ENCODE measurements at regions not wholly inside any gene's neighbourhood (a gene's known extent, or its start where the extent isn't known, plus 50 kb on each side); places are given as distances from the start of the nearest gene placed in this dataset.
"Not testable (repeated sequence)": the region's sequence is repeated elsewhere in the genome, so short reads cannot be mapped to it uniquely, and the experiment has no call there.

DNA sequence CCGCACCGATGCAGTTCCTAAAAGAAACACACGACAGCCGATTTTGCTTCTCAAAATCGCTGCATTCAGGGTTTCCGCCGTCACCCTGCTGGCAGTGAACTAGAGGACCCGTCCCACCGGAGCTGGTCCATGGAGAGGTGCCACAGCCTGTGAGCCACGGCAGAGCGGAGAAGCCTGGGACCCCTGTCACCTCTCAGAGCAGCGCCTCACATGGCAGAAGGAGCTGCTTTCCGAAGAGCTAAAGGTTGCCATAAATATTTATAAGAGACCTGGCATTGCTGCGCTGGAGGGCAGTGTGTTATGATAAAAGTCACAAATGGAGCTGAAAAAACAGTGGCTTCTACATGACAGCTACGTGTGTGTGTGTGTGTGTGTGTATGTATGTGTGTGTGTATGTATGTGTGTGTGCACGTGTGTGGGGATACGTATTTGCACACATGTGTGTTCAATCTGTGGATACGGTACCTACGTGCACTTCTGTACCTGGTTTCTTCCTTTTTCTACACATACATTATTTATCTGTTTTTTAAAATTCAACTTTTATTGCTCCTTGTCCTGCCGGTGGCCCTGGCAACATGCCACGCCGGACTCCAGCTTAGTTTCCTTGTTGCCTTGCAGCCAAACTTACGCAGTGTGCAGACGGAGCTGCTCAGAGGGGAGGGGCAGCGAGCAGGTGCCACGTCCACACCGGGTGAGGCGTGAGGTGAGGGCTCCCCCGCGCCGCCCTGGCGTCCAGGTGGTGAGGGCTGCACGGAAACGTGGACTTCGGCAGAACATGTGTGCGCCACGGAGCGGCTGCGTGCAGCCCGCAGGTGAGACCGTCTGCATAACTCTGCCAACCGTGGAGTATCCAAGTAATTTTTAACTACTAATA lies 115.2 kb upstream of the PITRM1 start:
- DNase-seq, result peak in 1 of 2 experiments; percentile 6

DNA sequence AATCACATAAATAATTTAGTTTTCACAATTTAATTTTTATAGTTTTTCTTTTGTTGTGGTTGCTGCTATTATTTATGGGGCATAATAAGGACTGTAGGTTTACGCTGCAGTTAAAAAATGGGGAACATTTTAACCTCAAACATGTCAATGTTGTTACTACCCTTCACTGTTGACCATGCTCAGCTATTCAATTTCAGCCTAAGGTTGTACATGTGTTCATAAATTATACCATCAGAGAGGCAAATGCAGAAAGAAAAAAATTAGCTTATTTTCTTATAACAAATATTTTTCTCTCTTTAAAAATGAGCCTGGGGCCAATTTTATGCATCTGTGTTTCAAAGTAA lies 110.1 kb upstream of the PITRM1 start:
- no peak for DNase-seq

DNA sequence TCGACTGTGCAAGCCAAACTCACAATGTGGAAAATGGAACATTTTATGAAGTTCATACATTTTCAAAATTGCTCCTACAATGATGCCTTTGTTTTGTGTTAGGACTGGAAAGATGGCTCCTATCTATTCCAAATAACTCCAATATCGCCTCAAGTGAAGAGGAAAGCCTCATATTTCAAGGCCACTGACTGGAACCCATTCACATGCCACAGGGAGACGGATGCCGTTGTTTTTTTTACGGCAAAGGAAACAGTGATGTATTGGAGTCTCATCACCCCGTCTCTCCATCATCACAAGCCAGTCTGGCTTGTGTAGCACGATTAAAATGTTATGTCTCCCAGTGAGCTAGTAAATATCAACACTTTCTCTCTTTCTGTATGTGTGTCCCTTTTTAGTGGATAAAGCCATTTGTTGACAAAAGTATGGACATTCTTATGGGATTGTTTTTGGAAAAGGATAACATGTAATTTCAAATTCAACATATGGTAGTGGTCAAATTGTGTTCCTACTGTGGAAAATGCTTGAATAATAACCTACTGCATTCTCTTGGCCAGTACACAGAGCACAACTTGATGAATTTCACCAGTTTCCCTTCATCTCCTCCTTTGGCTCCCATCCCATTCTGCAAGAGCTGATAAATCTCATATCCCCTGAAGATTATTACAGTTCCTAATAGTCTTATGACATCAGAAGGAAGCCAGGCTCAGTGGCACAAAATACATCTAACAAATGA lies 109.5 kb upstream of the PITRM1 start:
- DNase-seq, result no peak

DNA sequence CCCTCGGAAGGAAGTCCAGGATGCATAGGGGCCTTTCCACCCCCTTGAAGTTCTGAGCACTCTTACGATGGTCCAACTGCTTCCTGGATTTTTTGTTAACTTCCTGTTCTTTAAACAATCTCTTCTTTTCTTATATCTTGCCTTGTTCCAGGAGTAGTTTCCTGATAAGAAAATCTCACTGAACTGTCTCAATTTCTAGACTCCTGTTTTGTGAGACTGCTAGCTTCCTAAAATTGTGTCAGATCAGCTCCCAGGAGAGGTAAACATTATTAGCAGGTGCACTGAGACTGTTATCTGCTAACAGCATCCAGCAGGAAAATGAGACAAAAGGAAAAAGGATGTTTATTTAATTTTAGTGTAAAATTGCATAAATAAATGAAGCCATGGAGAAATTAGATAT lies 106.2 kb upstream of the PITRM1 start:
- no peak for DNase-seq

DNA sequence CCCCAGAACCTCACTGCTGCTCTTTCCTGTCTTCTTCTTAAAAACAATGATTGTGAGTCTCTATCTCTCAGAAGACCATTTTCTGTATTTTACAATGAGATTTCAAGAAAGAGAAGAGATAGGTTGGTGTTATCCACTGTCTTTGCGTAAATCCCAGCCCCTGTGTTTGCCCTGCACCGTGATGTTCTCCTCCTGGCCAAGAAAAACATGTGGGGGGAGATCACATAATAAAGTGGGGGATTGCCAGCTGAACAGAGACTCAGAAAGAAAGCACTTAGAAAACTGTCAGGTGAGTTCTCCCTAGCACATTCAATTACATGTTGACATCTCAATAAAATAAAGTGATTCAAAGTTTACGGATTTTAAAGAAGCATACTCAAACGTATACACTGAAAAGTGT lies 105.0 kb upstream of the PITRM1 start:
- no peak for DNase-seq

DNA sequence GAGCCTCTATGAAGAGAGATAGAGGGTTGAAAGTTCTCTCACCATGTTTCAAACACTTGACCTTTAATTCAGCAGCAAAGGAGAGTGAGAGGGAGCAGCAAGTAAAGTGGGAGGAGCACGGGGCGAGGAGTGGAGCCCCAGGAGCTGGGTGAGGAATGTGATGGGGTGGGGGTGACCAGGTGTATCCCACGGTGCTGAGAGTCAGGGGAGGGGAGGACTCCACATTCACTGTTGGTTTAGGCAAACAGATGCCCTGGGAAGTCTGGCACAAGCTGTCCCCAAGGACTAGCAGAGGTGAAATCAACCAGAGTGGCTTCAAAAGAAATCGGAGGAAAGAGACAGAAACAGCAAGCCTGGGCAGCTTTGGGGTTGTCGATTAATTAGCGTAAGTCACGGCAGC lies 101.8 kb upstream of the PITRM1 start:
- DNase-seq, result no peak

DNA sequence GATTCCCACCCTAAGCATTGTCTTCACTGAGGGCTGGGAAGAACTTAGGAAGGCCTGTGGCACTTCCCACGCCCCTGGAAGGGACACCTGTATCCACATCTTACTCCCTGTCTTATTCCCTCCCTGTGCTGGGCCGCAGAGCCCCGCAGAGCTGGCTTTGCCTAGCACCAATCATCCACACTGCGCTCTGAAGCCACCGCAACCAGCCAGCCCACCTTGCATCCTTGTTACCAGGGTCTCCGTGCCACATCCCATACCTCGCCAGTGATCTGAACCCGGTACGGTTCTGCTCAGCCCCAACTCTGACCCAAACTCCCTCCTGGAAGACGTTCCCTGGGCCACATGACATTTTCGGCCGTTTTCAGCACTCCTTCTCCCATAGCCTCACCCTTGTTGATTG lies 101.4 kb upstream of the PITRM1 start:
- DNase-seq, result no peak

DNA sequence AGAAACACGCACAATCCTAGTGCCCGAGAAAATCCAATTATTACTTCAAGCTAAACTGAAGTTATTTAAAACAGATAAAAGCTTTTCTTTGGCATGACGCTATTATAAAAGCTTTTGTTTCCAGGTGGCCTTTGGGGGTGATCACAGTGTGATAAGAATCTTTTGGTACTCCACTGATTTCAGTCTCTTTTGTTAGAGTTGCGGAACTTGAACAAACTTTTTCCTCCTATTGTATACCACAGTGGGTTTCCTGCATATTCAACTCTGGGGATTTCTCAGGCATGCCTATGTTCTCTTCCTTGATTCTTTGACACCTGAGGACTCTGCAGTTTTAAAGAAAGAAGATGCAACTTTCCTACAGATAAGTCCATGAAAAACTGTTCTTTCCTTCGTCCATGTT lies 99.7 kb upstream of the PITRM1 start:
- DNase-seq, result no peak

DNA sequence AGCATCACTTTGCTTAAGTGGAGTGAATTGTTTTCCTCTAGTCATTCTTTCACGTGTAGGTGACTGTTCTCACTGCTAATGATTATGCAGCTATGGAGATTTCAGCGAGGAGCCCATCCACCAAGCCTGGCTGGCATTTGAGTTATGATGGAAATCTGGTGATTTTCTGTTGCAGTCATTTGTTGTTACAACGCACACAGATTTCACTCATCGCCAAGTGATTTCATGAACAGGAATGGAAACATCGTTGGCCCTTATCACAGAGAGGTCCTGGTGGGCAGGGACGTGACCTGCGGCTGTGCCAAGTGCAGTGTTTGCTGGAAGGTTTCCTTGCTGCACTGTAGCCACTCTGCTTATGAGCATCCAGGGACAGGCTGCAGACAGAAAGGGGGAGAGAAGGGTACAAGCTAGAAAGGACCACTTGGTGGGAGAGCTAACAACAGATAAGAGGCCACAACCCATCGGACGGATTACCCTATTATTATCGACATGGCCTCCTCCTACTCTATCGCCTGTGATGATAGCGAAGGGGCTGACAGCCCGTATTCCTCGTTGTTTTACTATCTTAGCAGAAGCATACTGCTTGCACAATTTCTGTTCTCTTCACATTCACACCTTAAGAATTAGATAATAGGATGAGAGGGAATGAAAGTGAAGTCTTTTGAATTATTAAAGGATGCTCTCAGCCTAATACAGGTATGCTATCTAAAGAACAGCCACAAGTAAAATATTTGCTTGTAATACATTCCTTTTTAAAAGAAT lies 99.0 kb upstream of the PITRM1 start:
- DNase-seq, result no peak

DNA sequence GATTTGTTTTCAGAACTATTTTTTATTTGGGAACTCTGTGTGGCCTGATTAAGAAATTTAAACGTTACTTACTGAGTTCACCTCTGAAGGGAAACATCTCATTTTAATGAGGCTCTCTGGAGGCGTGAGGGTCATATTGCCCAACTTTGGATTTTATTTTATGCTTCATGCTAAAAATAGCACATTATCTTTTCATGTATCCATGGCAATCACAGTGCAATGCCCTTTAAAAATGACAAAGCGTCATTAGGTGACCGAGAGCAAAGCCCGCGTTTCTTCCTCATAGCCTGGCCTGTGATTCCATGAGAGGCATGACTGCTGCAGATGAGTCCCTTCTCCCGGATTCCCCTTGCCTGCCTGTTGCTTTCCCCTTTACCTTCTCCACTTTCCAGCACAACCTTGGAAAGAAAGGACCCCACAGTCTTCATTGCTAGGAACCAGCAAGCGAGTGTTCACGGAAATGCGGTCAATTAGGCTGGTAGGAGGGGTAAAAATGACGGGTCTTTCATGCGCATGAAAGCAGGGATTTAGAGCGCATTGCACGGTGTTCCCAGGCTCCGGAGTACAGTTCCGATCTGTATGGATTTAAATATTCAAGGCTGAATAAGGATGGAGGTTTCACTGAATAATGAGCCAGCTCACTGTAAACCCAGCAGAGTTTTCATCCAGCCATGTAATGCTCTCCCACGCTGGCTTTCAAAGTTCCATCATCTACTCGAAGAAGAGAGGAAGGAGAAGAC lies 98.2 kb upstream of the PITRM1 start:
- DNase-seq, result no peak

DNA sequence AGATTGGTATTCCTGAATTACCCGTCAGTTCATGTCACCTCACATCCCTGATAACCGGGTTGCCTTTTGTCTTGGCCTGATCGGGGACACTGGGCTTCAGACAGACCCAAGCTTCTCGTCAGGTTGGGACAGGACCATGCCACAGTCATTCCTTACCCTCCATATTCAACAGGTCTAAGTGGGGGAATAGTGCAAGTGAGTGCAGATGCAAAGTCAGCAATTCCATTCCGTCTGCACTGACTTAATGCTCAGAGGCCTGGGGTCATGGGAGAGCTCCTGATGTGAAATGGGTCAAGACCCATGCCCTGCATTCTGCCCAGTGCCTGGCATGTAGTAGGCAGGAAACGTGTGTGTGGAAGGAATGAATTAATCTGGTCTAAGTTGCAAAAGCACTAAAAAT lies 95.4 kb upstream of the PITRM1 start:
- no peak for DNase-seq

DNA sequence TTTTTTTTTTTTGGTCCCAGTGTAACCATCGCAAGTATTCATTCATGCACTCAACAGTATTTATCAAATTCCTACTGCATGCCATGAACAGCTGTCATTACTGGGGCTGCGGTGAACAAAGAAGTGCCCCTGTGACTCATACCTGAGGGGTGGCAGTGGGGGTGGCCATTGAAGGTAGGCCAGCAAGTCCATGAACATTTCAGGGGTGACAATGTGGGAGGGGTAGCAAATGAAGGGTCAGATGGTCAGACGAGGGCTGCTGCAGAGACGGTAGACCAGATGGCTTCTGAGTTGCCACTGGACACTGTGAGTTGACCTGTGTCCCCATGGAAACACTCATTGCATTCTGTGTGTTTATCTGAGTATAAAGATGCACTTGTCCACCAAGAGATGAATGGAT lies 92.5 kb upstream of the PITRM1 start:
- no peak for DNase-seq

DNA sequence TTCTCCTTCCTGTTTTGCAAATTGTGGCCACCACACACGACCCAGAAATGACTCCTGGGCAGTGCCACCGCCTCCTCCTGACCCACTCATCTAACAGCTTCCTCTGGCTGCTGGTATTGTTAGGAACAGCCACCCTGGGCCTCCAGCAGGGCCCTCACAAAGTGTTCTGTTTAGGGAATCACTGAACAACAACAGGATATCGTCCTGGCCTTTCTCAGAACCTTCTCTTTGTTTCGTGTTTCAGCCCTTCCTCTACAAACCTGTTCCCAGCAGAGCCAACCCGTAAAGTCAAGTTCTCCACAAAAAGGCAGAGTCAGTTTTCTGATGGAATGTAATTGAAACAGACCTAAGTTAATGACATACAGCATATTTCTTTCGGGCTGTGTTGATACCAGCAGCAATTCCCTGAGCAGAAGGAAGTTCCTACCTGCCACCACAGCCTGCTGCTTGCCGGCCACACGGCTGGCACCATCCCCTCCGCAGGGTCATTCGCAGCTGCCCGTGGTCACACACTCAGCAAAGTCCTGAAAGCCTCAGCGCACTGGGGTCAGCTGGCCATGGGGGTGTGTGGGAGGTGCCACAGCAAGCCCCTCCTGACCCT lies 91.7 kb upstream of the PITRM1 start:
- DNase-seq, result no peak

DNA sequence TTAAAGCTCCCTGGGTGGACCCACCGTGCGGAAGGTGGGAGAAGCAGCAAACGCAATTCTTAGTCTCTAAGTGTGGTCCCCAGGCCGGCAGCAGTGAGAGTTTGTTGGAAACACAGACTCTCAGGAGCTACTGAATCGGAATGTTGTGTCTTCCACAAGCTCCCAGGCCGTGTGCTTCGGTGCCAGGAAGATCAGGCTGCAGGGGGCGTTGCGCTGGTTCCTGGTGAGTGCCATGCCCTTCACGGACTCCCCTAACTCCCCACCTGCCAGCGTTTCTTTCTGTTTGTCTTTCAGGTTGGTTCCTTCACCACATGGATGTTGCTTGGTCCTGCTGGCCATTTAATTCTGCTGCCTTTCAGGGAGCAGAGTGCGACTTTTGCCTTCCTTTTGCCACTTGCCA lies 91.2 kb upstream of the PITRM1 start:
- DNase-seq, result no peak

DNA sequence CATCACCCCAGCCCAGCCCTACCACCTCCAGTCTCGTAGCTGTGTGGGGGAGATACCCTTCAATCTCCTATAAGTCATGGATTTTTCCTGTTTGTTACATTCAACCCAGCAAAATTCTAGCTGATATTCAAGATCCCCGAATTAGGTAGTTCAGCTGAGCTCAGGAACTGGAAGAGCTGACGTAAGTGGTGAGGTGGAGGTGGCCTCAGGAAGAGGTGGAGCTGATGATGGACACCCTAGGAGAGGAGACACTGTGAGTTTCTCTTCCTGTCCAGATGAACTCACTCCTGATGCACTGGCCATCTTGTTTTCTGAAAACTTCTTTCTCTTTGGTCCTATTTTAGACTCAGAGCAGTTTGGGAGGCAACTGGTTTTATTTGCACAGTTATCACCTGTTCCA lies 90.5 kb upstream of the PITRM1 start:
- DNase-seq, result no peak

DNA sequence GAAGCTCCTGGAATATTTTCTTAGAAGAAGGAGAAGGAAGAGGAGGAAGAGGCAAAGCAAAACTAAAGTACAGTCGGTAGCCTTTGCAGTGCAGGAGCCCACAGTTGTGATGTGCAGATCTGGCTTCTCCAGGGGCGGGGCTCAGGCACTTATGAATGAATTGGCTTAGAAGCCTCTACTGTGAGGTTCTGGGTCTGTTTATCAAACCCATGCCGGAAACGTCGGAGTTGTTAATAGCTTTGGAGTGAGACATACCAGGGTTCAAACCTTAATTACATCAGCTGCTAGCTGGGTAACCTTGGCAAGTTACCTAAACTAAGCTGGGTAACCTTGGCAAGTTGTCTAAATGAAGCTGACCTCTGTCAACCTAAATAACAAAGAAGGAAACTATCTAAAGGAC lies 89.3 kb upstream of the PITRM1 start:
- no peak for DNase-seq

DNA sequence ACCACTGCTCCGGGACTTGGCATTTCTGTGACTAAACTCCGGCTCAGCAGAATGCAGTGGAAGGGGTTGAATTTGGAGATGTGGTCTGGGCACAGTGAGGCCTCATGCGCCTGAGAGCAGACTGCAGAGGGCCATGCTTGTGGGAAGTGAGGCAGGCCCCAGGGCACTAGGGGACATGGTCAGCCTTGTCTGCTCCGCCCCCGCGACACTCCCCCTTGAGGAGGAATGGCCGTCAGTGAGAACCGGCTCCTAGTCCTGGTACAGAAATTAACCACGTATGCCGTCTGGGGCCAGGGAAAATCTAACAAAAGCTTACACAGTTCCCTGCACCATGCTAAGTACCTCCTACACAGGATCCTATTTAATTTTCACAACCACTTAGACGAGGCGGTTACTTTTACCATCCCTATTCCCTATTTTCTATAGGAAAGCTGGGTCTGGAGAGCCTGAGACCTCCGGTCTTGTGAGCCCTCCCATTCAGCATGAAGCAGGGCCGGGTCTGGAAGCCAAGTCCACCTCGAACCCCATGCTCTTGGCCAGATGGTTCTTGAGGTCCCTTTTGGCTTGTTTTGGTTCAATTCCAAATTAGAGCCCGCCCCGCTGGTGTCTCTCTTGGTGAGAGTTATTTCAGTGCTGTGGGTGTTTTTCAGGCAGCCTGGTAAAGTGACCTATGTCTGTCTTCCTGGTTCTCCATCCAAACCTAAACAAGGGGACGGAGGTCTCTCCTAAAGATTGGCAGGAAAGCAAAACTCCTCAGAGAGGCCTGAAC lies 87.7 kb upstream of the PITRM1 start:
- DNase-seq, result no peak

DNA sequence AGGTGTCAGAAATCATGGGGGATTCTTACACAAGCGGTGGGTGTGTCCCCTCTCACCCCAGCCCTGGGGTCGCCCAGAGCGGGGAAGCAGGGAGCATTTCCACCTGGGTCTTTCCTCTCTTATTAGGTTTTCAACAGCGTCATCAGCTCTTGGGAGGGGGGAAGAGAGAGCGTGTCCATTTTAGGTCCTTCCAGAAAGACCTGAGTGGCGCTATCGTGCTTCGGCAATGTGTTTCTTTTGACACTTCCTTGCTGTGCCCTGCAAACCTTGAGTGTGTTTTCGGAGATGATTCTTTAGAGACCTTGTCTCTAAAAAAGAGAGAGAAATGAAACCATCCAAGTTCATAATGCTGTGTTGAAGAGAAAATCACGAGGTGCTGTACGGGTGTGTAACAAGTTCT lies 86.9 kb upstream of the PITRM1 start:
- no peak for DNase-seq

DNA sequence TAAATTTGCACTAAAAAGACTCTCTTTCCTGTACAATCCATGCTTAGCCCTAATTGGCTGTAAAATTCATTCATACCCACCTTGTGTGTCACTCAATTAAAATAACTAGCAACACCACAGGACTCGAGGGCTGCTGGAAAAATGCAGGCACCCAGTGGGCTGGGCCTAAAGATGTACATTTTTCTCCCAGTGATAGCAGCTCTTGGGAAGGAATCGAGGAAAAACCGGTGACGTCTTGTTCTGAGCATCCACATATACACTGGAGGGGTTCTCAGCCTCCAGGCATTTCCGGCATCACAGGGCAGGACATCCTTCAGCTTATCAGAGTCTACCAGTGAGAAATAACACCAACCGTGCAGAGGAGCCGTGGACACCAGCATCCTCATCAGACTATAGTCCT lies 85.8 kb upstream of the PITRM1 start:
- no peak for DNase-seq

DNA sequence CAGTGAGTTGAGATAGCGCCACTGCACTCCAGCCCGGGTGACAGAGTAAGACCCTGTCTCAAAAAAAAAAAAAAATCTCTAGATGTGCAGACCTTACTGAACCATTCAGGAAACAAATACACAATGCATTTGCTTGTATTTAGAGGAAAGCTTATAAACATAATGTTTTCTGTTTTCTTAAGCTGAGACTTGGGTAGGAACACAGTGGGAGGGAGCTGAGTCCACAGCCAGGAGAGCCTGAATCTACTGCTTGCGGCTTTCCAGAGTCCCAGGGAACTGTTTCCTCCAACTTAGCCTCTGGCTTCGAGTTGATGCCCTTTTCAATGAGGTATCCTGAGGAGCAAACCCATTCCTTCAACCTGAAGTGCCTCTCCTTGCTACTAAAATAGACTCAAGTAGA lies 83.0 kb upstream of the PITRM1 start:
- DNase-seq, result no peak

DNA sequence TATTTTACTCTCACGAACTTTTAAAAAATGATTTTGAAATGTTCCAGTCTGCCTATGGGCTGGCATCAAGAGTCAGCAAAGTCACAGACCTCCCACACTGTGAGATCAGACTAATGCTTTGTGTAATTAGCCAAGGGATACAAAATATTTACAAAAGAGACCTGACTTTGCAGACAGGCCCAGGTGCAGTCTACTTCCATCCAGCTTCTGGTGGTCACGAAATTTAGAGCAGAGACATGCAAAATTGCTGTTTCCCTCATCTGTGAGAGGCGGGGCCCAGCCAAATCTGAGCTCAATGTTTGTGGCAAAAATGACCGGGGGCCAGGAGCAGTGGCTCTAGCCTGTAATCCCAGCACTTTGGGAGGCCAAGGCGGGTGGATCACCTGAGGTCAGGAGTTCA lies 82.5 kb upstream of the PITRM1 start:
- no peak for DNase-seq

DNA sequence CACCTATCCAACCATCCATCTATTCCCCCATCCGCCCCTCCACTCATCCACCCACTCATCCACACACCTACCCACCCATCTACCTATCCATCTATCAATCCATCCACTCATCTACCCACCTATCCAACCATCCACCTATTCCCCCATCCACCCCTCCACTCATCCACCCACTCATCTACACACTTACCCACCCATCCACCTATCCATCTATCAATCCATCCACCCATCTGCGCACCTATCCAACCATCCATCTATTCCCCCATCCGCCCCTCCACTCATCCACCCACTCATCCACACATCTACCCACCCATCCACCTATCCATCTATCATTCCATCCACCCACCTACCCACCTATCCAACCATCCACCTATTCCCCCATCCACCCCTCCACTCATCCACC lies 81.4 kb upstream of the PITRM1 start:
- not testable (repeated sequence) for DNase-seq

All from NCI-H187 (cell line).